GM20431 (cell line): ENCODE measurements at regions not wholly inside any gene's neighbourhood (a gene's known extent, or its start where the extent isn't known, plus 50 kb on each side); places are given as distances from the start of the nearest gene placed in this dataset.

ENCODE experiments used
- in situ Hi-C: fragments of 300-500 bp; cut with MseI, MboI; formaldehyde crosslinking; loops from one replicate; pipeline ENCODE4 v1.15.0; 2020; ENCODE audit warnings: low sequenced_read_pairs; ENCODE audit not compliant: unreplicated experiment

- in situ Hi-C loops, result no loop called here
Measured at GRCh38 chr14:61847861-61848260, 85.6 kb downstream of the SNAPC1 start.

- in situ Hi-C loops, result no loop called here
Measured at GRCh38 chr14:61854898-61855297, 92.7 kb downstream of the SNAPC1 start.

- in situ Hi-C loops, result no loop called here
Measured at GRCh38 chr14:61860294-61860918, 98.2 kb downstream of the SNAPC1 start.

- in situ Hi-C loops, result no loop called here
Measured at GRCh38 chr14:61861320-61861865, 99.2 kb downstream of the SNAPC1 start.

GRCh38 chr14:61864329-61864898 lies 102.2 kb downstream of the SNAPC1 start:
- in situ Hi-C loops, result no loop called here

GRCh38 chr14:61866932-61867920 lies 105.0 kb downstream of the SNAPC1 start:
- in situ Hi-C loops, result no loop called here

- in situ Hi-C loops, result no loop called here
Measured at GRCh38 chr14:61868846-61869245, 106.6 kb downstream of the SNAPC1 start.

- in situ Hi-C loops, result no loop called here
Measured at GRCh38 chr14:61870163-61870562, 107.9 kb downstream of the SNAPC1 start.

- in situ Hi-C loops, result no loop called here
Measured at GRCh38 chr14:61872452-61872851, 110.2 kb downstream of the SNAPC1 start.

- in situ Hi-C loops, result loop anchor here (25.0 kb wide), 1 partner anchor 237 kb away; no protein-coding TSS in a partner anchor
Measured at GRCh38 chr14:61875483-61875882, 113.3 kb downstream of the SNAPC1 start.

GRCh38 chr14:61876362-61877034 lies 114.3 kb downstream of the SNAPC1 start:
- in situ Hi-C loops, result loop anchor here (25.0 kb wide), 1 partner anchor 236 kb away; no protein-coding TSS in a partner anchor

- in situ Hi-C loops, result loop anchor here (25.0 kb wide), 1 partner anchor 235 kb away; no protein-coding TSS in a partner anchor
Measured at GRCh38 chr14:61877035-61877390, 114.8 kb downstream of the SNAPC1 start.

- in situ Hi-C loops, result loop anchor here (25.0 kb wide), 1 partner anchor 235 kb away; no protein-coding TSS in a partner anchor
Measured at GRCh38 chr14:61877768-61878167, 115.5 kb downstream of the SNAPC1 start.

GRCh38 chr14:61878931-61879330 lies 116.7 kb downstream of the SNAPC1 start:
- in situ Hi-C loops, result loop anchor here (25.0 kb wide), 1 partner anchor 233 kb away; no protein-coding TSS in a partner anchor

GRCh38 chr14:61881046-61881445 lies 118.8 kb downstream of the SNAPC1 start:
- in situ Hi-C loops, result loop anchor here (25.0 kb wide), 1 partner anchor 231 kb away; no protein-coding TSS in a partner anchor

- in situ Hi-C loops, result loop anchor here (25.0 kb wide), 1 partner anchor 228 kb away; no protein-coding TSS in a partner anchor
Measured at GRCh38 chr14:61884711-61885110, 122.5 kb downstream of the SNAPC1 start.

GRCh38 chr14:61885203-61885961 lies 123.2 kb downstream of the SNAPC1 start:
- in situ Hi-C loops, result loop anchor here (25.0 kb wide), 1 partner anchor 227 kb away; no protein-coding TSS in a partner anchor

- in situ Hi-C loops, result loop anchor here (25.0 kb wide), 1 partner anchor 225 kb away; no protein-coding TSS in a partner anchor
Measured at GRCh38 chr14:61887628-61888027, 125.4 kb downstream of the SNAPC1 start.

GRCh38 chr14:61889914-61890351 lies 127.7 kb downstream of the SNAPC1 start:
- in situ Hi-C loops, result loop anchor here (25.0 kb wide), 1 partner anchor 222 kb away; no protein-coding TSS in a partner anchor
